ENCODE measurements at regions not wholly inside any gene's neighbourhood (a gene's known extent, or its start where the extent isn't known, plus 50 kb on each side); places are given as distances from the start of the nearest gene placed in this dataset.

DNA sequence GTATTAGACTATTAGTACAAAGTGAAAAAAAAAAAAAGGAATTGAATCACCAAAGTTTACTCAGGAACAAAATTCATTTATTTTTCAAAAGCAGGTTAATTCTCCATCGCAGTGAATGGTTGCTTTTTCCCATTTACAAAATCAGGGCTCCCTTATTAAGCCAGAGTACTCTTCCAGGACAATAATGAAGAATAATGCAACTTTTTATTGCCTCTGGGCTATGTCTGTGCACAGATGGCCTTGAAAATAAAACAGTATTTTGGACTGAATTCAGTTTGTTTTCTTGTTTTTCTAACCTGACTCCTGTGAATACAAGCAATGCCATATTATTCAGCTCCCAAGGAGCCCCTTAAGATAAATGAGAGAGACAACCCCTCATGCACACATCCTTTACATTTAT lies 246.8 kb downstream of the KCNS3 start:
- no peak for TF ChIP-seq POLR2A (IDR thresholded peaks at IDR 0.05)
- TF ChIP-seq, protein P1, sequence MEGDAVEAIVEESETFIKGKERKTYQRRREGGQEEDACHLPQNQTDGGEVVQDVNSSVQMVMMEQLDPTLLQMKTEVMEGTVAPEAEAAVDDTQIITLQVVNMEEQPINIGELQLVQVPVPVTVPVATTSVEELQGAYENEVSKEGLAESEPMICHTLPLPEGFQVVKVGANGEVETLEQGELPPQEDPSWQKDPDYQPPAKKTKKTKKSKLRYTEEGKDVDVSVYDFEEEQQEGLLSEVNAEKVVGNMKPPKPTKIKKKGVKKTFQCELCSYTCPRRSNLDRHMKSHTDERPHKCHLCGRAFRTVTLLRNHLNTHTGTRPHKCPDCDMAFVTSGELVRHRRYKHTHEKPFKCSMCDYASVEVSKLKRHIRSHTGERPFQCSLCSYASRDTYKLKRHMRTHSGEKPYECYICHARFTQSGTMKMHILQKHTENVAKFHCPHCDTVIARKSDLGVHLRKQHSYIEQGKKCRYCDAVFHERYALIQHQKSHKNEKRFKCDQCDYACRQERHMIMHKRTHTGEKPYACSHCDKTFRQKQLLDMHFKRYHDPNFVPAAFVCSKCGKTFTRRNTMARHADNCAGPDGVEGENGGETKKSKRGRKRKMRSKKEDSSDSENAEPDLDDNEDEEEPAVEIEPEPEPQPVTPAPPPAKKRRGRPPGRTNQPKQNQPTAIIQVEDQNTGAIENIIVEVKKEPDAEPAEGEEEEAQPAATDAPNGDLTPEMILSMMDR (IDR thresholded peaks at IDR 0.05): no peak

Data from esophagus squamous epithelium (tissue), 4 donors.